WERI-Rb-1 (cell line): ENCODE measurements at regions not wholly inside any gene's neighbourhood (a gene's known extent, or its start where the extent isn't known, plus 50 kb on each side); places are given as distances from the start of the nearest gene placed in this dataset.
A peak's percentile ranks its signal among the peaks of the same experiment; 100 is the strongest.
"Not testable (repeated sequence)": the region's sequence is repeated elsewhere in the genome, so short reads cannot be mapped to it uniquely, and the experiment has no call there.

Experiments
- DNase-seq: peaks from one replicate; pipeline ENCODE4 v3.0.0-alpha.2; 2020
- H3K27ac ChIP-seq: fragments of 250-450 bp; sonication (Bioruptor Pico); 2 replicates; pipeline ENCODE4 v1.5.1; 2020; ENCODE audit warnings: mild to moderate bottlenecking, moderate library complexity
- H3K27me3 ChIP-seq: fragments of 250-450 bp; sonication (Bioruptor Pico); 2 replicates; pipeline ENCODE4 v1.5.1; 2021; ENCODE audit warnings: mild to moderate bottlenecking, low read depth, moderate library complexity; ENCODE audit not compliant: insufficient read depth, severe bottlenecking
- H3K36me3 ChIP-seq: fragments of 250-450 bp; sonication (Bioruptor Pico); 2 replicates; pipeline ENCODE4 v1.5.1; 2020; ENCODE audit warnings: mild to moderate bottlenecking, moderate library complexity
- H3K4me3 ChIP-seq: 2 replicates; pipeline ENCODE4 v1.5.1; 2011; ENCODE audit warnings: low read depth, mild to moderate bottlenecking, control low read depth, low read length
- H3K9me3 ChIP-seq: fragments of 250-450 bp; sonication (Bioruptor Pico); 2 replicates; pipeline ENCODE4 v1.5.1; 2021; ENCODE audit warnings: mild to moderate bottlenecking, moderate library complexity; ENCODE audit not compliant: severe bottlenecking
- TF ChIP-seq, protein P1 (sequence below): IDR thresholded peaks from 2 replicates; pipeline ENCODE4 v1.5.1; 2011; ENCODE audit warnings: low read depth, mild to moderate bottlenecking, control low read depth, inconsistent platforms, low read length

DNA sequence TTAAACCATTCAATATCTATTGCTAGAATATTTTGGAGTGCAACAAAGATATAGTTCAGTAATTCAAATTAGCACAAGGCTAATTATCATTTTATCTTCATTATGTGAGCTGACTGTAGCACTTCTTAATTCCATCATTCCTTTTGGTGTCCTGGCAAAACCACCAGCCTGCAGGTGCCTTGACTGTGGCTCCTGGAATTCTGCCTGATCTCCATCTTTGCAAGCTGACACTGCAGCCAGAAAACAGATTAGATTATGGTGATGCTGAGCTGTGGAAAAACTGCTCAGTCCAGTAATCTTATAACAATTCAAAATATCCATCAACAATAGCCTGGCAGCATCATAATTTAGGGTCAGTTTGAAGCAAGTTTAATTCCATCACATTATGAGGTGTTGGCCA is 919.5 kb downstream of the DTWD2 start:
- peaks cover 3% of the 10 kb centered on the region for H3K9me3 ChIP-seq
- no peak for DNase-seq
- H3K36me3 ChIP-seq = no peaks in the 10 kb centered on the region
- TF ChIP-seq, protein P1, sequence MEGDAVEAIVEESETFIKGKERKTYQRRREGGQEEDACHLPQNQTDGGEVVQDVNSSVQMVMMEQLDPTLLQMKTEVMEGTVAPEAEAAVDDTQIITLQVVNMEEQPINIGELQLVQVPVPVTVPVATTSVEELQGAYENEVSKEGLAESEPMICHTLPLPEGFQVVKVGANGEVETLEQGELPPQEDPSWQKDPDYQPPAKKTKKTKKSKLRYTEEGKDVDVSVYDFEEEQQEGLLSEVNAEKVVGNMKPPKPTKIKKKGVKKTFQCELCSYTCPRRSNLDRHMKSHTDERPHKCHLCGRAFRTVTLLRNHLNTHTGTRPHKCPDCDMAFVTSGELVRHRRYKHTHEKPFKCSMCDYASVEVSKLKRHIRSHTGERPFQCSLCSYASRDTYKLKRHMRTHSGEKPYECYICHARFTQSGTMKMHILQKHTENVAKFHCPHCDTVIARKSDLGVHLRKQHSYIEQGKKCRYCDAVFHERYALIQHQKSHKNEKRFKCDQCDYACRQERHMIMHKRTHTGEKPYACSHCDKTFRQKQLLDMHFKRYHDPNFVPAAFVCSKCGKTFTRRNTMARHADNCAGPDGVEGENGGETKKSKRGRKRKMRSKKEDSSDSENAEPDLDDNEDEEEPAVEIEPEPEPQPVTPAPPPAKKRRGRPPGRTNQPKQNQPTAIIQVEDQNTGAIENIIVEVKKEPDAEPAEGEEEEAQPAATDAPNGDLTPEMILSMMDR = no peak
- H3K27ac ChIP-seq = no peak overlapping the region
- H3K4me3 ChIP-seq = no peak overlapping the region
- no peaks in the 10 kb centered on the region for H3K27me3 ChIP-seq

DNA sequence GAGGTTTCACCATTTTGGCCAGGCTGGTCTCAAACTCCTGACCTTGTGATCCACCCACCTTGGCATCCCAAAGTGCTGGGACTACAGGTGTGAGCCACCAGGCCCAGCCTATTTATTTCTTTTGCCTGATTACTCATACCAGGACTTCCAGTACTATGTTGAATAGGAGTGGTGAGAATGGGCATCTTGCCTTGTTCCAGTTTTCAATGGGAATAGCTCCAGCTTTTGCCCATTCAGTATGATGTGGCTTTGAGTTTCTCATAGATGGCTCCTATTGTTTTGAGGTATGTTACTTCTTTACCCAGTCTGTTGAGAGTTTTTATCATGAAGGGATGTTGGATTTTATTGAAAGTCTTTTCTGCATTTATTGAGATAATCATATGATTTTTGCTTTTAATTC is 924.5 kb downstream of the DTWD2 start:
- DNase-seq, H3K27me3 ChIP-seq, H3K27ac ChIP-seq, H3K4me3 ChIP-seq, H3K9me3 ChIP-seq, H3K36me3 ChIP-seq: not testable (repeated sequence)

DNA sequence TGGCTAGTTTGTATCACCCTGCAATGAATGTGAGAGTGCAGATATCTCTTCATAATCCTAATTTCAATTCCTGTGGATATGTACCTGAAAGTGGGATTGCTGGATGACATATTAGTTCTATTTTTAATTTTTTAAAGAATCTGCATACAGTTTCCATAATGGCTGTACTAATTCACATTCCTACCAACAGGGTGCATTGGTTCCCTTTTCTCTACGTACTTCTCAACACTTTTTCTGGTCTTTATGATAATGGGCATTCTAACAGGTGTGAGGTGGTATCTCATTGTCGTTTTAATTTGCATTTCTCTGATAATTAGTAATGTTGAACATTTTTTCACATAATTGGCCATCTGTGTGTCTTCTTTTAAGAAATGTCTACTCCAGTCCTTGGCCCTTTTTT is 927.5 kb downstream of the DTWD2 start:
- Histone ChIP-seq H3K4me3 (no peak overlapping the region), H3K9me3 (peaks cover 3% of the 10 kb centered on the region), H3K27ac (no peak overlapping the region), H3K27me3 (no peaks in the 10 kb centered on the region), H3K36me3 (no peaks in the 10 kb centered on the region)
- TF ChIP-seq, protein P1 = 0 out of 2 replicates have a peak, but pooled peaks have one; percentile 13
- DNase-seq = no peak

DNA sequence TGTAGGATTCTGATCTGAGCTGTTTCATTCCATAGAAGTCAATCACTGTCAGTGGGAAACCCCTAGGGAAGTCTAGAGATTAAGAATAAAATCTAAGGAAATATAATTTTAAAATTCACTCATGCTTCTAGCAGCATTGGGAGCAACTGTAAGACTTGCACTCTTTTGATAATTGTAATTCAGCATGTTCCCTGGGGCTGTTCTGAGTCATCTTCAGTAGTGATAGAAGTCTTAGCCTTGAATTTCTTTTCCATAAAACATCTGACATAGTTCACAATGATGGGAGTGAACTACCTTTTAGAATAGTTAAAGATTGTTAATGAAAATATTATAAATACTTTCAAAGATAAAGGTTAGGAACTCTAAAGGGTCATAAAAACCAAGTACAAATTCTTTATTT is 935.8 kb downstream of the DTWD2 start:
- no peaks in the 10 kb centered on the region for H3K27me3 ChIP-seq
- no peak overlapping the region for H3K27ac ChIP-seq
- TF ChIP-seq, protein P1 = no peak
- DNase-seq = no peak
- H3K9me3 ChIP-seq = no peaks in the 10 kb centered on the region
- no peaks in the 10 kb centered on the region for H3K36me3 ChIP-seq
- H3K4me3 ChIP-seq = no peak overlapping the region

DNA sequence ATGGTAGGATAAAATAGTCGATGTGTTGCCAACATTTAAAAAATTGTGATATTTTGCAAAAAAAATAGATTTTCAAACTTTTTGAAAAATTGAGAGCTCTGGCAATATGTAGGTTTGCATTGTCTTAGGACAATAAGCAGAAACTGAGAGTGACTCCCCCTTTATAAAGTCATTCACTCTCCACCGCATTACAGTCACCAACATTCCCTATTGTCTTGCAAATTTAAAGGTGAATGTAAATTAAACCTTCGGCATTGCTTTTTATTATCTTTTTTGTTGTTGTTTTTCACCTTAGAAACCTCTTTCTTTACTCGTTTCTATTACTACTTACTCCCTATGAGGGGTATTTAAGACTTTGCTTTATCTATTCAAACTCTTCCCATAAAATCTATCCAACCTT is 944.2 kb downstream of the DTWD2 start:
- no peaks in the 10 kb centered on the region for H3K9me3 ChIP-seq
- H3K4me3 ChIP-seq = no peak overlapping the region
- H3K27ac ChIP-seq = no peak overlapping the region
- no peak for DNase-seq
- H3K27me3 ChIP-seq = no peaks in the 10 kb centered on the region
- H3K36me3 ChIP-seq = no peaks in the 10 kb centered on the region
- TF ChIP-seq, protein P1 = no peak

DNA sequence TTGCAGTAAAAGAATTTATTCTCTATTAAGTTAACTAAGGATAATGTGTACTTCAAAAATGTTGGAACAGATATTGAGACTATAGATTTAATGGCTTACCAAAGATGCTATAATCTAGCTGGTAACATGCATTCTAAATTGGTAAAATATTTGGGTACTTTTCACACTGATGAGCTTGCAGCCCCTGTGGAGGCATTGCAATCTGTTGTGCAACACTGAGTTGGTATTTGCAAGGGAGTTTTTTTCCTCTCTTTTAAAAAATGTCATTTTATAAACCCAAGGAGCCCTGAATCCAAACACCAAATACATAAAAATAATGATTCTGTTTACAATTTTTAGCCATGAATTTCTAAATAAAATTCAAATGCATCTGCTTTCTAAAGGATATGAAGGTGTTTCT is 944.8 kb downstream of the DTWD2 start:
- Histone ChIP-seq H3K27ac (no peak overlapping the region), H3K4me3 (no peak overlapping the region), H3K36me3 (no peaks in the 10 kb centered on the region), H3K27me3 (no peaks in the 10 kb centered on the region), H3K9me3 (no peaks in the 10 kb centered on the region)
- TF ChIP-seq, protein P1 = no peak
- DNase-seq = no peak
